ENCODE measurements at regions not wholly inside any gene's neighbourhood (a gene's known extent, or its start where the extent isn't known, plus 50 kb on each side); places are given as distances from the start of the nearest gene placed in this dataset.

DNA sequence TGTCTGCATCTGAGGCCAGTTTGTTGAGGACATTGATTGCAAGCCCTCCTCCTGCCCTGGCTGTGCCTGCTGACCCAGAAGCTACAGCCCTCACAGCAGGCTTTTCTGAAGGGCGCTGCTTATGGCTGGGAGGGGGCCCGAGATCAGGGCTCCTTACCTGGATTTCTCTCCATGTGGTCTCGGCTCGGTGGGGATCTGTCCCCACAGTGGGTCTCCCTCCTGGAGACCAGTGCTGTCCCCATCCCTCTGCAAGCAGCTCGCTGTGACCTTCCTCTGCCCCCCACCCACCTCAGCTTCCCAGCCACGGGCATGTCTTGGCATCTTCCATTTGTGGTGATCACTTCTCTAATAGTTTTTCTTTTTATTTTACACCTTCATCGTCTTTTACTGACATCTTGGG lies 357.9 kb downstream of the IRX2 start:
- H3K27me3 ChIP-seq = no peaks in the 10 kb centered on the region
- H3K4me3 ChIP-seq = no peak overlapping the region
- no peak overlapping the region for H3K27ac ChIP-seq
- no peaks in the 10 kb centered on the region for H3K4me1 ChIP-seq
- intact Hi-C loops (cut with DNase I) = no loop called here
- TF ChIP-seq, protein P1, sequence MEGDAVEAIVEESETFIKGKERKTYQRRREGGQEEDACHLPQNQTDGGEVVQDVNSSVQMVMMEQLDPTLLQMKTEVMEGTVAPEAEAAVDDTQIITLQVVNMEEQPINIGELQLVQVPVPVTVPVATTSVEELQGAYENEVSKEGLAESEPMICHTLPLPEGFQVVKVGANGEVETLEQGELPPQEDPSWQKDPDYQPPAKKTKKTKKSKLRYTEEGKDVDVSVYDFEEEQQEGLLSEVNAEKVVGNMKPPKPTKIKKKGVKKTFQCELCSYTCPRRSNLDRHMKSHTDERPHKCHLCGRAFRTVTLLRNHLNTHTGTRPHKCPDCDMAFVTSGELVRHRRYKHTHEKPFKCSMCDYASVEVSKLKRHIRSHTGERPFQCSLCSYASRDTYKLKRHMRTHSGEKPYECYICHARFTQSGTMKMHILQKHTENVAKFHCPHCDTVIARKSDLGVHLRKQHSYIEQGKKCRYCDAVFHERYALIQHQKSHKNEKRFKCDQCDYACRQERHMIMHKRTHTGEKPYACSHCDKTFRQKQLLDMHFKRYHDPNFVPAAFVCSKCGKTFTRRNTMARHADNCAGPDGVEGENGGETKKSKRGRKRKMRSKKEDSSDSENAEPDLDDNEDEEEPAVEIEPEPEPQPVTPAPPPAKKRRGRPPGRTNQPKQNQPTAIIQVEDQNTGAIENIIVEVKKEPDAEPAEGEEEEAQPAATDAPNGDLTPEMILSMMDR (IDR thresholded peaks at IDR 0.05) = no peak
- ATAC-seq (no peak), DNase-seq (peak; percentile 42)
- no peaks in the 10 kb centered on the region for H3K36me3 ChIP-seq
- H3K9me3 ChIP-seq = no peaks in the 10 kb centered on the region

DNA sequence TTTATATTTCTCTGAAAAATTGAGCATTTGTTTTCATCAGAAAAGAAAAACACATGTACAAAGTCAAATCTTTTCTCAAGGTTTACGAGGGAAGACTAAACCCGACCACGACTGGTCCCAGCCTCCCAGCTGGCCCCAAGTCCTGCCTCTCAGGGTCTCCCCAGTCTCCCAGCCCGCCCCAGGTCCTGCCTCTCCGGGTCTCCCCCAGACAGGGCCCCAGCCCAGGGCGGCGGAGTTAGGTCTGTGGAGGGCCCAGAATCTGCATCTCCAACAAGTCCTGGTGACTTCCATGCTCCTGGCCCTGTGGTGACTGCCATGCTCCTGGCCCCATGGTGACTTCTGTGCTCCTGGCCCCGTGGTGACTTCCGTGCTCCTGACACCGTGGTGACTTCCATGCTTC lies 359.9 kb downstream of the IRX2 start:
- ATAC-seq = no peak
- no peak overlapping the region for H3K4me3 ChIP-seq
- H3K9me3 ChIP-seq = no peaks in the 10 kb centered on the region
- TF ChIP-seq, protein P1 (IDR thresholded peaks at IDR 0.05) = no peak
- no peak overlapping the region for H3K27ac ChIP-seq
- intact Hi-C loops (cut with DNase I) = no loop called here
- H3K4me1 ChIP-seq = no peaks in the 10 kb centered on the region
- no peaks in the 10 kb centered on the region for H3K27me3 ChIP-seq
- no peaks in the 10 kb centered on the region for H3K36me3 ChIP-seq
- DNase-seq = peak; percentile 44

DNA sequence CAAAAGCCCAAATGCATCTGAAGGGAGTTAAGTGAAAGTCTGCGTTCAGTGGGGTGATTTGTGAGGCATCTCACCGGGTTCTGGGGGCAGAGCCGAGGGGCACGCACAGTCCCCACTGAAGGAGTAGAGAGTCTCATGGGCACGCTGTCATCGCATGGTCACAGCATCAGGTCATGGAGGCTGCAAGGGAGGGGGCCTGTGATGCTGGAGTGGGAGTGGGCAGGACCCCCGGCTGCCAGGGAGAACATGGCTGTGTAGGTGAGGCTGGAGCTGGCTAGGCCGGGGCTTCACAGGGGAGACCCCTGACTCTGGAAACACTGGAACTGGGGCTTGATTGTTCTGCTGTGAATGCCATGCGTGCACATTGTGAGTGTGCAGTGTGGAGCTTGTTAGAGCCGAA lies 360.5 kb downstream of the IRX2 start:
- H3K4me3 ChIP-seq = no peak overlapping the region
- ATAC-seq = no peak
- H3K36me3 ChIP-seq = no peaks in the 10 kb centered on the region
- intact Hi-C loops (cut with DNase I) = no loop called here
- H3K27me3 ChIP-seq = no peaks in the 10 kb centered on the region
- H3K9me3 ChIP-seq = no peaks in the 10 kb centered on the region
- no peak for DNase-seq
- TF ChIP-seq, protein P1 (IDR thresholded peaks at IDR 0.05) = no peak
- no peak overlapping the region for H3K27ac ChIP-seq
- no peaks in the 10 kb centered on the region for H3K4me1 ChIP-seq

DNA sequence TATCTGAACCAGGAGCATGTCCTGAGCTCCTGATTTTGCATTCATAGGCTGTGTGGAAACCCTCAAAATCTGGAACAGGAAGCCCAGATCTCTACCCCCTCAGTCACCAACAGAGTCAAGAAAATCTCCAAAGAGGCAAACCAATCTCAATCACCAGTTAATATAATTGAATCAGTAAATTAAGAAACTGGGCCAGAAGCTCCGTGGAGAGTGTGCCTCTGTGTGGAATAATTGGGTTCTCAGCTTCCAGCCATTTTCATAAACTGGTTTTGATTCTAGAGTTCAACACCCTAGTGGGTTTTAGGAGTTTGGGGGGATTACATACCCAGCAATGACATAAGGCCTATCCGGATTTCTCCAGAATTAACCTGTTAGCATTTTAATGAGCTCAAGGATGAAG lies 362.9 kb downstream of the IRX2 start:
- H3K36me3 ChIP-seq = no peaks in the 10 kb centered on the region
- ATAC-seq (no peak), DNase-seq (no peak)
- H3K27me3 ChIP-seq = no peaks in the 10 kb centered on the region
- TF ChIP-seq, protein P1 (IDR thresholded peaks at IDR 0.05) = no peak
- no peaks in the 10 kb centered on the region for H3K9me3 ChIP-seq
- intact Hi-C loops (cut with DNase I) = no loop called here
- no peak overlapping the region for H3K27ac ChIP-seq
- H3K4me1 ChIP-seq = no peaks in the 10 kb centered on the region
- no peak overlapping the region for H3K4me3 ChIP-seq

DNA sequence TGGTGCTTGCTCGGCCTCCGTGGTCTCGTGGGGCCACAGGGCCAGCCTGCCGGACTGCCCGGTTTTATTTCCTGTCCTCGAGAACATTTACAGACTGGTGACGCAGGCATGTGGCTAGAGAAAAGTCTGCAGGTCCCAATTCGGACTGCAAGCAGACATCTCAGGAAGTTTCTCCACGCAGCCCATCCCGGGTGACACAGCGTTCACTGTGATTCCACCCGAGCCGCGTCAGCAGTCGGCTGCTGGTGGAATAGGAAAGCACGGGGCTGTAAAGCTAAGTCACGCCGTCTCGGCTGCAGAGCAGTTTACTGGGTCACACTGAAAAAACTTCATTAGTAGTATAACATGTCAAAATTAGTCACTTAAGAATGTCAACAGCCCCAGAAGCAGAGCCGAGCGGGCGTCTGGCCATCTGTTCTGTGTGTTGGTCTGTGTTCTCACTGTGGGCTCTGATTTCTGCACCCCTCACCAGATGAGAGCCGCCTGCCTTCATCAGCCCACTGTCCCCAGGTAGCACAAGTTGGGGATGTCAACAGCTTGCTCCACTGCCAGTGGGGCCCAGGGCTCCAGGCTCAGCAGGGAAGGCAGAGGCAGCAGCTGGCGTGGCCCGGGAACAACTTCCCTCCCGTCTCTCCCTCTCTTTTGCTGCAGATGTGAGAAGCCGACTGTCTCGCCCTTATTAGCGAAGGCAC lies 363.7 kb downstream of the IRX2 start:
- TF ChIP-seq, protein P1 (IDR thresholded peaks at IDR 0.05) = no peak
- intact Hi-C loops (cut with DNase I) = no loop called here
- no peaks in the 10 kb centered on the region for H3K9me3 ChIP-seq
- H3K4me3 ChIP-seq = peak overlapping the region; percentile 10
- ATAC-seq = no peak
- no peaks in the 10 kb centered on the region for H3K36me3 ChIP-seq
- no peaks in the 10 kb centered on the region for H3K4me1 ChIP-seq
- no peaks in the 10 kb centered on the region for H3K27me3 ChIP-seq
- no peak for DNase-seq
- H3K27ac ChIP-seq = peak overlapping the region; percentile 51

DNA sequence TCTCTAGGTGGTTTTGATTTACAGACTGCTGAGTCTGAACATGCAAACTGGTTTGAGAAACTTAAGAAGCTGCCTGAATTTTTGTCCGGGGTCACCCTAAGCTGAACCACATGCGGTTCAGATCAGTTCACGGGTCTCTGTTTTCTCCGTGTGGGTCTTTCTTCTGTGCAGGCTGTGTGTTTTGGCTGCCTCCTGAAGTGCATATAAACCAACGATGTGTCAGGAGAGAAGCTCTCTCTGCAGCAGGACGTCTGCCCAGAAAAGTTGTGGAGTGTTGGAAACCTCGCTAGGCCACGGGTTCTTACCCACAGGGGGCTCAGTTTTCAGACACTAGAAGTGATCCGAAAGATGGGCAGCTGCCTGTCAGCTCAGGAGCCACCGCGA lies 364.2 kb downstream of the IRX2 start:
- DNase-seq = no peak
- H3K27ac ChIP-seq = peak overlapping the region; percentile 51

More for the DNA sequence above, 364.2 kb downstream of the IRX2 start:
- peak; percentile 33 for ATAC-seq
- H3K27me3 ChIP-seq = no peaks in the 10 kb centered on the region
- intact Hi-C loops (cut with DNase I) = no loop called here
- TF ChIP-seq, protein P1 (IDR thresholded peaks at IDR 0.05) = no peak
- no peaks in the 10 kb centered on the region for H3K4me1 ChIP-seq
- H3K36me3 ChIP-seq = no peaks in the 10 kb centered on the region
- H3K9me3 ChIP-seq = no peaks in the 10 kb centered on the region
- peak overlapping the region; percentile 10 for H3K4me3 ChIP-seq

Measured in upper lobe of right lung (tissue), 1 donor.